ENCODE measurements at regions not wholly inside any gene's neighbourhood (a gene's known extent, or its start where the extent isn't known, plus 50 kb on each side); places are given as distances from the start of the nearest gene placed in this dataset.
A peak's percentile ranks its signal among the peaks of the same experiment; 100 is the strongest.

GRCh38 chr13:78768950-78769349 lies 110.0 kb upstream of the OBI1 start:
- POLR2A ChIA-PET, result no interaction called here
- H3K9me3 ChIP-seq (ENCODE audit: control insufficient read depth, insufficient read depth, low read depth, low read length), result no peaks in the 10 kb centered on the region
- no peak overlapping the region for H3K27ac ChIP-seq (ENCODE audit: extremely low read depth, low read depth, low read length)

DNA sequence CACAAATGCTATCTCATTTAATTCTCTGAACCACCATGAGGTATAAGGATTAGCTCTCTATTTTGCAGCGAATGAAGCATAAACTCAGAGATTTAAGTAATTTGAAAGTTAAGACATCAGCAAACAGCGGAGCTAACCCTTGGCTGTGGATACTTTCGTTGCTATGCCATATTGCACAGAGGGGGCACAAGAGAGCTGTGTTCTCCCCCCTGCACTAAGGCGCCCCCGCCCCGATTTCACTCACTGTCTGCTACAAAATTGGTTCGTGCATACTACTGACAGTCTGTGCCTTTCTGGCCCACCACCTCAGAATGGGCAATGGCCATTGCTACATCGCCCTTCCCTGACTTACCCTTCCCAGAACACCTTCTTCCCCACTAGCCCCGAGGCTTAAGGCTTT lies 105.7 kb upstream of the OBI1 start:
- no peaks in the 10 kb centered on the region for H3K36me3 ChIP-seq (ENCODE audit: control insufficient read depth in 2 of 2, insufficient read depth in 1 of 2, low read length in 2 of 2)
- POLR2A ChIA-PET, result no interaction called here
- H3K4me1 ChIP-seq (ENCODE audit: control insufficient read depth, insufficient read depth, low read length), result no peaks in the 10 kb centered on the region
- TF ChIP-seq ZNF777 (tag by site-specific recombination; IDR thresholded peaks at IDR 0.05; ENCODE audit: borderline replicate concordance), result no peak
- no peak for TF ChIP-seq ZNF660 (tag by site-specific recombination; IDR thresholded peaks at IDR 0.05)
- no peak for TF ChIP-seq YY2 (tag by site-specific recombination; IDR thresholded peaks at IDR 0.05)
- no peak for TF ChIP-seq ZNF404 (tag by site-specific recombination; IDR thresholded peaks at IDR 0.05)
- TF ChIP-seq WT1 (tag by site-specific recombination; IDR thresholded peaks at IDR 0.05), result no peak
- H3K9me3 ChIP-seq (ENCODE audit: control insufficient read depth, insufficient read depth, low read depth, low read length), result no peaks in the 10 kb centered on the region
- H3K4me3 ChIP-seq (ENCODE audit: low read depth, low read length), result no peak overlapping the region
- CTCF ChIA-PET, result no interaction called here
- H3K27ac ChIP-seq (ENCODE audit: extremely low read depth, low read depth, low read length), result no peak overlapping the region

More at GRCh38 chr13:78768950-78769349, 110.0 kb upstream of the OBI1 start:
- H3K4me1 ChIP-seq (ENCODE audit: control insufficient read depth, insufficient read depth, low read length), result no peaks in the 10 kb centered on the region
- no peaks in the 10 kb centered on the region for H3K36me3 ChIP-seq (ENCODE audit: control insufficient read depth in 2 of 2, insufficient read depth in 1 of 2, low read length in 2 of 2)
- TF ChIP-seq ZNF626 (tag by site-specific recombination; IDR thresholded peaks at IDR 0.05), result no peak
- no peak for TF ChIP-seq ZFP69B (tag by site-specific recombination; IDR thresholded peaks at IDR 0.05)
- TF ChIP-seq, protein P1, sequence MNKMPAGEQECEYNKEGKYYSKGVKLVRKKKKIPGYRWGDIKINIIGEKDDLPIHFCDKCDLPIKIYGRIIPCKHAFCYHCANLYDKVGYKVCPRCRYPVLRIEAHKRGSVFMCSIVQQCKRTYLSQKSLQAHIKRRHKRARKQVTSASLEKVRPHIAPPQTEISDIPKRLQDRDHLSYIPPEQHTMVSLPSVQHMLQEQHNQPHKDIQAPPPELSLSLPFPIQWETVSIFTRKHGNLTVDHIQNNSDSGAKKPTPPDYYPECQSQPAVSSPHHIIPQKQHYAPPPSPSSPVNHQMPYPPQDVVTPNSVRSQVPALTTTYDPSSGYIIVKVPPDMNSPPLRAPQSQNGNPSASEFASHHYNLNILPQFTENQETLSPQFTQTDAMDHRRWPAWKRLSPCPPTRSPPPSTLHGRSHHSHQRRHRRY (tag by site-specific recombination; IDR thresholded peaks at IDR 0.05), result no peak
- TF ChIP-seq ZNF704 (tag by site-specific recombination; IDR thresholded peaks at IDR 0.05), result no peak
- no peak for TF ChIP-seq ZNF37A (tag by site-specific recombination; IDR thresholded peaks at IDR 0.05)
- TF ChIP-seq ZBTB49 (tag by site-specific recombination; IDR thresholded peaks at IDR 0.05; ENCODE audit: low read depth), result no peak
- TF ChIP-seq KLF1 (tag by site-specific recombination; IDR thresholded peaks at IDR 0.05), result no peak
- TF ChIP-seq ZNF777 (tag by site-specific recombination; IDR thresholded peaks at IDR 0.05; ENCODE audit: borderline replicate concordance), result no peak
- TF ChIP-seq TCF7L2 (IDR thresholded peaks at IDR 0.05; ENCODE audit: borderline replicate concordance, low read depth, low read length), result no peak
- TF ChIP-seq CTCF (tag by site-specific recombination; IDR thresholded peaks at IDR 0.05), result no peak
- no peak for TF ChIP-seq KLF10 (tag by site-specific recombination; IDR thresholded peaks at IDR 0.05)
- H3K4me3 ChIP-seq (ENCODE audit: low read depth, low read length), result no peak overlapping the region
- CTCF ChIA-PET, result no interaction called here

GRCh38 chr13:78762825-78763224 lies 103.9 kb upstream of the OBI1 start:
- H3K4me3 ChIP-seq (ENCODE audit: low read depth, low read length), result no peak overlapping the region
- H3K9me3 ChIP-seq (ENCODE audit: control insufficient read depth, insufficient read depth, low read depth, low read length), result no peaks in the 10 kb centered on the region
- no peak for TF ChIP-seq SP3 (tag by site-specific recombination; IDR thresholded peaks at IDR 0.05)
- peak; percentile 63 for TF ChIP-seq SETDB1 (IDR thresholded peaks at IDR 0.05; ENCODE audit: insufficient read length, low read length)
- H3K36me3 ChIP-seq (ENCODE audit: control insufficient read depth in 2 of 2, insufficient read depth in 1 of 2, low read length in 2 of 2), result no peaks in the 10 kb centered on the region
- H3K27ac ChIP-seq (ENCODE audit: extremely low read depth, low read depth, low read length), result no peak overlapping the region
- H3K4me1 ChIP-seq (ENCODE audit: control insufficient read depth, insufficient read depth, low read length), result no peaks in the 10 kb centered on the region
- POLR2A ChIA-PET, result no interaction called here
- CTCF ChIA-PET, result no interaction called here
